ENCODE measurements at regions not wholly inside any gene's neighbourhood (a gene's known extent, or its start where the extent isn't known, plus 50 kb on each side); places are given as distances from the start of the nearest gene placed in this dataset.
A peak's percentile ranks its signal among the peaks of the same experiment; 100 is the strongest.

DNA sequence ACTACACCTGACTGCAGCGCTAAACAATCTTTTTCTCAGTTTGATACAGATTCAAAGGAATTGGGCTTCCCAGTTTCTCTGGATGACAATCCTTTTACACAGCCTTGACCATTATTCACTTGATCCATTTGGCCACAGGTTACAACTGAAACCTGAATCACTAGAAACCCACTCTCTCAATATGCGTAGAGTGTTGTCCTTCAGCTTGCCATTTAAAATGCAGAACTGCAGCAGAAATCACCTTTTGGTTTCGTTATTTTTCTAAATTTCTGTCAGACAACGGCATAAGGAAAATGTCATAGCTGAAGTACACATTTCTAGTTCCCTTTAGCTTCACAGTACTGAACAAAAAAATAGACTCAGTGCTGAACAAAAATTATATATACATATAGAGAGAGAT, 255.8 kb upstream of the TENM3 start:
- no peak for DNase-seq (ENCODE audit: low read depth)
- H3K4me3 ChIP-seq (ENCODE audit: low read length), result no peak overlapping the region
- TF ChIP-seq, protein P1, sequence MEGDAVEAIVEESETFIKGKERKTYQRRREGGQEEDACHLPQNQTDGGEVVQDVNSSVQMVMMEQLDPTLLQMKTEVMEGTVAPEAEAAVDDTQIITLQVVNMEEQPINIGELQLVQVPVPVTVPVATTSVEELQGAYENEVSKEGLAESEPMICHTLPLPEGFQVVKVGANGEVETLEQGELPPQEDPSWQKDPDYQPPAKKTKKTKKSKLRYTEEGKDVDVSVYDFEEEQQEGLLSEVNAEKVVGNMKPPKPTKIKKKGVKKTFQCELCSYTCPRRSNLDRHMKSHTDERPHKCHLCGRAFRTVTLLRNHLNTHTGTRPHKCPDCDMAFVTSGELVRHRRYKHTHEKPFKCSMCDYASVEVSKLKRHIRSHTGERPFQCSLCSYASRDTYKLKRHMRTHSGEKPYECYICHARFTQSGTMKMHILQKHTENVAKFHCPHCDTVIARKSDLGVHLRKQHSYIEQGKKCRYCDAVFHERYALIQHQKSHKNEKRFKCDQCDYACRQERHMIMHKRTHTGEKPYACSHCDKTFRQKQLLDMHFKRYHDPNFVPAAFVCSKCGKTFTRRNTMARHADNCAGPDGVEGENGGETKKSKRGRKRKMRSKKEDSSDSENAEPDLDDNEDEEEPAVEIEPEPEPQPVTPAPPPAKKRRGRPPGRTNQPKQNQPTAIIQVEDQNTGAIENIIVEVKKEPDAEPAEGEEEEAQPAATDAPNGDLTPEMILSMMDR (conservative IDR thresholded peaks at IDR 0.05; ENCODE audit: low read depth, low read length), result no peak

DNA sequence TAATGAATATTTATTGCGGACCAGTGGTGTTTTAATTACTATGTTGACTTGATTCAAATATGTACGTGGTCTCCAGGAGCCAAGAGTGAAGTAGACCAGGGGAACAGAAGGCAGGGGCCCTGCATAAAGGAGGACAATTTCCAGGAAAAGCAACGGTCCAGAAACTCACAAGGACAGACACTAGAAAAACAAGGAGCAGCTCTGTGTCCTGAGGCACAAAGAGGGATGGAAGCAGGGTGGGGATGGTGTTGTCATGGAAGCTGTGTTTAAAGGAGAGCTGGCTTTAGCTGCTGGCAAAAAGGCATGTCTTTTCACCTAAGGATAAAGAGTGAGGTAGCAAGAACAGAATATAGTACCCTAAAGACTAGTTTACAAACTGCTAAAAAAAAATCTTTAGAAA, 254.1 kb upstream of the TENM3 start:
- H3K4me3 ChIP-seq (ENCODE audit: low read length), result no peak overlapping the region
- TF ChIP-seq, protein P1 (conservative IDR thresholded peaks at IDR 0.05; ENCODE audit: low read depth, low read length), result no peak

DNA sequence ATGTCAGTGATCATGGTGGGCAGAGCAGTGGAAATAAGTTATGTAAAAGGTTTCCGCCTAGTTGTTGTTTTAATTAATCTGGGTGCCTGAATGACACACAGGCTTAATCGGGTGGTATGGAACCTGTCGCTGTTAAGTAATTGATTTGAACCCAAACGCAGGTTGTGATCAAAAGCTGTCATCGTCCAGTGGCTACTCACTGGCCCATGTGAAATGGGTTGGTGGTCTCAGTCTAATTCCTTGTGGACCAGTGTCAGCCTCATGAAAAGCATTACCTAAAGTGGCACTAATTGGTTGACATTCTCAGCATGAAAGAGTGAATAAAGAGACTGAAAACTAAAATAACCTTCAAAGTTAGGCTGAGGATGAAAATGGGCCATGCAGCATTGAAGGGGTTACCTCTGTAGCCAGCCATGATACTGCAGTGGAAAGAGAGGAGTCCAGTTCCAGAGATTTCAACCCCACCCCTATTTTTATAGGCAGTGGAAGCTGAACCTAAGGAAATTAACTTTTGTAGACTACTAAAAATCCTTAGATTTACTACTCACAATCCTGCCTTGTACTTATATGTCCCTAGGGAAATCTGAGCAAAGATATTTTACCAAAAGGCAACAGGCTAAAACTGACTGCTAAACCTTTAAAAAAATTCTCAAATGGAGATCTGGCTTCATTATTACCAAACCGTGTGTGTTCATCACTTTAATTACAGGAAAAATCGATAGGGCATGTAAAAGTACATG, 251.7 kb upstream of the TENM3 start:
- TF ChIP-seq, protein P1 (conservative IDR thresholded peaks at IDR 0.05; ENCODE audit: low read depth, low read length), result no peak
- no peak overlapping the region for H3K4me3 ChIP-seq (ENCODE audit: low read length)
- no peak for DNase-seq (ENCODE audit: low read depth)

More for the DNA sequence above, 254.1 kb upstream of the TENM3 start:
- no peak for DNase-seq (ENCODE audit: low read depth)

DNA sequence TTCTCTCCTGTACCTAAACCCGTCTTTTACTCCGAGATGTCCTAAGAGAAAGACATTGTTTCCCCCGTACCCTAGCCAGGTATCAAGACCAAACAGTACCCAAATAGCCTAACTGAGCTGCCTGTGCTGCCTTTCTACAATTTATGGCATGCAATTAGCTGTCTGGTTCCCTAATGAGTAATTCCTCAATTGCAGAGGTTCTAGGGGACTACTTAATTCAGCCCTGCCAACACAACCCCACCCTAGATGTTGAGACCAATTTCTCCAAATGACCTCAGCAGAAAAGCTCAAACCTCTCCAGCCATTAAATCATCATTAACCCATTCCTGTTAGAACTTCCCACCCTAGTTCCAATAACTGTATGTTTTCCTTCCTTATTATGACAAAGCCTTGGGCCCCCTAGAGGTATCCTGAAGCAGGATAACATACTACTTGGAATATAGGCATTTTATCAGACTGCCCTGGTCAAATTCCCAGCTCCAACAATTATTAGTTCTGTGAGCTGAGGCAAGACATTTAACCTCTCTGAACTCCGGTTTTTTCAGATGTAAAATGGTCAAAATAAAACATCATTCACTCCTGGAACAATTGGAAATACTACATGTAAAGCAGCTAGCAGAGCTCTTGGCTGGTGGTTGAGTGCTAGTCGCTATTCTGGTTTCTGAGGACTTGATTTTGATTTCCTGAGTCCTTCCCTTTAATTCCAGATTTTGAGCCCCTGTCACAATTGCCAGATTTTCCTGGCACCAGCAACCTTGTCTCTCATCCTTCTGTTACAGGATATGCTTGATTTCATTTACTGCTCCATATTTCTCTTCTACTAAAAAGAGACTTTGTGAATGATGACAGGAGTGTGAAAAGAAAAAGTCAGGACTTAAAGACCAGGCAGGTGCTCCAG, 244.6 kb upstream of the TENM3 start:
- TF ChIP-seq, protein P1 (conservative IDR thresholded peaks at IDR 0.05; ENCODE audit: low read depth, low read length), result peak; percentile 31
- no peak for DNase-seq (ENCODE audit: low read depth)
- H3K4me3 ChIP-seq (ENCODE audit: low read length), result no peak overlapping the region

DNA sequence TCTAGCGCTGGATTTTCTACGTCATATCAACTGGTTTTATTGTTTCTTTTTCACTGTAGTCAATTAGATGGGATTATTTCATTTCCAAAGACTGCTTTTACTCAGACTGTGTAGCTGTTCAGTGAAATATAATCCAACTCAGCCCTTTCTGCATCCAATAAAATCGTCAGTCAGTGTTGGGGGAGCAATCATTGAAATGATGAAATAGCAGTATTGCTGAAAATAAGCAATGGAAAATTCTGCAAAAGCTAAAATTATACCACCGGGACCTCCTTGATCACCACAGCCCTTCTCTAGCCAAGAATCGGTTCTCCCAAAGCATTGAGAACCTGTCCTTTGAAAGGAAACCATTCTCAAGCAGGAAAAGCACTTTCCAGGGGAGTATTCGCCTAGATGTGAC, 243.1 kb upstream of the TENM3 start:
- H3K4me3 ChIP-seq (ENCODE audit: low read length), result no peak overlapping the region
- DNase-seq (ENCODE audit: low read depth), result no peak
- TF ChIP-seq, protein P1 (conservative IDR thresholded peaks at IDR 0.05; ENCODE audit: low read depth, low read length), result no peak

DNA sequence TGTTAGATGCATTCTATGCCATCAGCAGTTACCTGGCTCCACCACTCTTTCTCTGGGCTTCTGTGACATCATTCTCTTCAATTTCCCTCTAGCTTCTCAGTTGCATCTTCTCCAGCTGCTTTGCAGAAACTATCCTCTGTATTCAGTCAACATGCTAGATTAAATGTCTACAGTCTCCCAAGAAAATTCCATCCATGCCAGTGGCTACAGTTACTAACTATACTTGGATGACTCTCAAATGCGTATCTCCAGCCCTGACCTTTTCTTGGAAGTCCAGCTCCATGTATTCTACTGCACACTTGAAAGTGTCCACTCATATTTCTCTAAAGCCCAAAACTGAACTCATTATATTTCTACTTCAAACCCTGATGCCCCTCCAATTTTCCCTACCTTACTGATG, 232.3 kb upstream of the TENM3 start:
- TF ChIP-seq, protein P1 (conservative IDR thresholded peaks at IDR 0.05; ENCODE audit: low read depth, low read length), result no peak
- no peak overlapping the region for H3K4me3 ChIP-seq (ENCODE audit: low read length)
- no peak for DNase-seq (ENCODE audit: low read depth)

Measured in retinal pigment epithelial cell (primary cell).